SW480 (cell line): ENCODE measurements at regions not wholly inside any gene's neighbourhood (a gene's known extent, or its start where the extent isn't known, plus 50 kb on each side); places are given as distances from the start of the nearest gene placed in this dataset.
A peak's percentile ranks its signal among the peaks of the same experiment; 100 is the strongest.
"Not testable (repeated sequence)": the region's sequence is repeated elsewhere in the genome, so short reads cannot be mapped to it uniquely, and the experiment has no call there.

Experiments used
- DNase-seq: peaks from one replicate; pipeline ENCODE4 v3.0.0-alpha.2; 2016; ENCODE audit warnings: low spot score

DNA sequence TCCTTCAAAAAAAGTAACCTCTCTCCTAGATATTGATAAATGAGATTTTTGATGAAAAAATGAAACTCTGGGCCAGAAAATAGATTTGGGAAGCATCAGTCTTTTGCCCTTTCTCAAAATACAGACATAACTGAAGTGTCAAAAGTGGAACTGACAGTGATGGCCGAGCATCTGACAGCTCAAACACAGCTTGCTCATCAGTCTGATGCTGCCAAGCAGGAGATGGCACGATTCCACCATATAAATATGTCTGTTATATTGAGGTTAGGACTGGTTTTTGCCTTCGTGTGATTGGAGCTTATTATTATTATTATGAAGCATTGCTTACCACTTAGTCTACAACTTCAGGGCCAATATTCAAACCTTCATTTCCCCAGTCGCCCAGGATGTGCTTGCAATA lies 152.6 kb upstream of the EPHA3 start:
- DNase-seq = no peak

DNA sequence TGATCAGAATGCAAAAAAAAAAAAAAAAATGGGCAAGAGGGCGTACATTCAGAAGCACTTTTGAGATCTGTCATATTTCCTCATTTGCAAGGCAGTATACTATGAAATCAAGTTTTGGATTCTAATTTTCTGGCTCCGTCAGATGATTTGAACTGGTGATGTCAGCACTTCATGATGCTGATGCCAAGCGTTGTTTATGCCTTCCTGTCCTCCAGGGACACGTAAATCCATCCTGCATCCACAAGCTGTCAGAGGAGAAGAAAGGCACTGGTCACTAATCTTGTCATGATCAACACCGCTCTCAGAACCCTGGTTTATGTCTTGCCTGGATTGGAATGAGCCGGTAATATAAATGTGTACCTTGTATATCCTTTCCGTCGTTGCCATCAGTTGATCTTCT lies 152.1 kb upstream of the EPHA3 start:
- no peak for DNase-seq

DNA sequence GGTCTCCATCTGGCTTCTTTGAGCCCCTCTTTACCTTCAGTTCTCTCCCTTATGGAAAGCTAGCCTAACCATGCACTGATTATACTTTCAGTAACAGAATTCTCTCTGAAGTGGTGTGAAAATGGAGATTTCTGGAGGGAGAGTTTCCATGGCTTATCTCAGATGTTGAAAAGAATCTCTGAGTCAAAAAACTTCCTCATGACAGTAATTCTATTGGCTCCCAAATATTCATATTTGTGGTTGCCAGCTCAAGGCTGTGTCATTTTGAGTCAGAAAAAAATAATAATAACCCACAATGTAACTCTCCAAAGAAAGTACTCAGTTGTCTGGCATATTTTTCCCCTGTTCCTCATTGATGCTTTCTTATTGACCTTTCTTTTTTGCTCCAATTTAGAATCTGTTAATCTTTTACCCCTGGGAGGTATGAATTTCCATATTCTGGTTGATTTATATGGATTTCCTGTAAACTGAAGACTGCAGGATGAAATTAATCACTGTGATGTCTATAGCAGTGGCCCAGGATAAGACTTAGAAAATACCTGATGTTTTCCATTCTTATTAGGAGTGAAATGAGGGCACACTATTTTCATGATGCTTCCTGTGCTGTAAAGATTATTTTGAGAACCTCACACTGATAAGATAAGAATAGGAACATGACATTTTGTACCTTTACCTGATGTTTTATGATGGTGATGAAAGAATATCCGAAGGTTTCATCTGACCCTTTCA lies 149.5 kb upstream of the EPHA3 start:
- DNase-seq = no peak

DNA sequence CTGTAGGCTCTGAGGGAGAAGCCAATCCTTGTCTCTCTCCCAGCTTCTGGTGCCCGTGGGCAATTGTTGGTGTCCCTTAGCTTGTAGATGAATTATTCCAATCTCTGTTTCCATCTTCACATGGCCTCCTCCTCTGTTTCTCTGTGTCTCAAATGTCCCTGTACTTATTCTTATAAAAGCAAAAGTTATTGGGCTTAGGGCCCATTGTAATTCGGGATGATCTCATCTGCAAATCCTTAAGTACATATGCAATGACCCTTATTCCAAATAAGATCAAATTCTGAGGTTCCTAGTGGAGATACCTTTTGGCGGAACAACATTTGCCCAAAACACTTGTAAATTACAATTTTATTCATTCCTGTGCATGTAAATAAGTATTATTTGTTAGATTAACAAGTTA lies 147.4 kb upstream of the EPHA3 start:
- DNase-seq = no peak

DNA sequence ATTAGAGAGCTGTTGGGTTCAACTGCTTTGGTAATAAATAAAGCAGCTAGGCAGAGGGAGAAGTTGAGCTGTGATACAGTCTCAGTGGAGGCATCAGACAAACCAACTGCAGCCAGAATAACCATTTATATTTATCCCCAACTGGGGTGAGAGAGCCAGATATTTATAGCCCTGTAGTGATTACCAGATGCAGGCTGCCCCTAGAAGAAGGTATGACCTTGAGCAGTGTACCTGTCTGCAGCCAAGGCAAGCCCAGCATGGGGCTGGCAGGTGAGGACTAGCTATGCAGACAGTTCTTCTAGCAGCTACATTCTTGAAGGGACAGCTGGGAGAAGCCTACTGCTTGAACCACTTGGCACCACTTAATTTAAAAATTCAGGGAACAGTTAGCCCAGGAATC lies 144.4 kb upstream of the EPHA3 start:
- no peak for DNase-seq

DNA sequence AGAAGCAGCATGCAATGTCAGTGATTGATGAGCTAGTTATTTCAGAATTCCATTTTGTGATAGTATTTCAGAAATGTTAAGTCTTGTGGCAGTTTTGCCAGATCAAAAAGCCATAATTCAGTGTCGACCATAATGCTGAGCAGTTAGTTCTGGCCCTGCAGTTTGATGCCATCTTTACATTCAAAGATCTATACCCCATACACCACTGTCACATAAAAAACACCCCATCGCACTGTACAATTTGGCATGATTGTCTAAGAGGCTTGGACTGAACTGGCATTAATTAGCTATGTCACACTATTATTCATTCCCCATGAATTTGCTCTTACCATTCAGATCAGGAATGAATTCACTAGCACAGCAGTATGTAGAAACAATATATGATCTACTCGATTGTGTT lies 127.7 kb upstream of the EPHA3 start:
- no peak for DNase-seq

DNA sequence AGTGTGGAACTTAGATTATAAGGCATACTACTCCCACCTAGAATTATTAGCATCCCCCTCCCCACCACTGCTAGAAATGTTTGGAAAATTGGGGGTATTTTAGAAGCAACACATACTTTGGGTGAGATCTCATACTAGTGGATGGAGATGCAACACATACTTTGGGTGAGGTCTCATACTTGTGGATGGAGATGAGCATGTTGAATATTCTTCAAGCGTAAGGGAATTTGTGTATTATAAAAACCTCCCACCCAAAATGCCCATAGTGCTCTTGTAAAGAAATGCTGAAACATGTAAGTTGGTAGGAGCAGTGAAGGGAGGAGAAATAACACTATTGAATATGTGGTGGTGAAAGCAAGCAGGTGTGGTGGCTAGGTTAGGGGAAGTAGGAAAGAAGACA lies 124.0 kb upstream of the EPHA3 start:
- DNase-seq = no peak

DNA sequence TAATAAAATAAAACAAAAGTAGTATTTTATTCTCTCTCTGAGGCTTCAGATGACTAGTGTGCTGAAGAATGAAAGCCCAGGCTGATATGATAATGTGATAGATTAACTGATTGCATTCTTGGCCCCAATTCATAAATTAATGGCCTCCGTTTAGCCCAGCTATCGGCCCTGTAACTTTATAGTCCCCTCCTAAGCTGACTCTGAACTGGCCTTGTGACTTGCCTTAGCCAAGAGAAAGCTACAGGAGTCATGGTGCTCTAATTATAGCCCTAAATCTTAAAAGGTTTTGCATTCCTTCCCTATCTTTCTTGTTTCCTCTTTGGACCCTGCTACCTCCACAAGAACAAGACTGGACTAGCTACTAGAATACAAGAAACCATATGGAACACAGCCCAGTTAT lies 123.2 kb upstream of the EPHA3 start:
- no peak for DNase-seq

DNA sequence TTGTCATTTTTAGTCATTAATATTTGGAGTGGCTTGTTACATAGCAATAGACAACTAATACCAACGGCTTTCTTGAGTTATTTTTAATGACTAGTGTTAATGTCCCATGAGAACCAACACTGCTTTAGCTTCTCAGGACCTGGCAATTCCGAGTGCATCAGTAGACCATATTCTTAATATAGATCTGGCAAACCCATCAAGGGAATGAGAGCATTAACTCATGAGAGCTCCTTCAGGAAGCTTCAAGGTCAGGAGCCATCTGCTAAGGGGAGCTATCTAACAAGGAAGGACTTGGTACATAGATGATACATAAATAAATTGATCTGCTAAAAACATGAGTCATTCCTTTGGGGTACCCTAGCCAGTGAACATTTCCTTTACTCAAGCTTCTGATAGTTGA lies 122.6 kb upstream of the EPHA3 start:
- DNase-seq = no peak

DNA sequence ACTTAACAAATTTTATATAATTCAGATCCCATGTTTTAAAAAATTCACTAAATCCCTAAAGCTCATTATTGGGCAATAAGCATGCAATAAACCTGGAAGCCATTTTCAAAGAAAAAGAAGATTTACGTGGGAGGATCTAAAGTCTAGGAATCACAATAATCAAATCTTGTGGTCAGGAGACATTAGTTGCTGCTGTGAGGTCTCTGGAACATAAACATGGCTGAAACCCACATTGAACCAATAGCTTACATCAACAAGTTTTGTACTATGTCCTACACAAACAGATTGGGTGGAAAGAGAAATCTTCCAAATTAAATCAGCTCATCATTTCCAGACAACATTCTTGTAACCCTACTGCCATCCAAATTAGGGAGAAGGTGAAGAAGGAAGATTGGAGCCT lies 121.9 kb upstream of the EPHA3 start:
- no peak for DNase-seq

DNA sequence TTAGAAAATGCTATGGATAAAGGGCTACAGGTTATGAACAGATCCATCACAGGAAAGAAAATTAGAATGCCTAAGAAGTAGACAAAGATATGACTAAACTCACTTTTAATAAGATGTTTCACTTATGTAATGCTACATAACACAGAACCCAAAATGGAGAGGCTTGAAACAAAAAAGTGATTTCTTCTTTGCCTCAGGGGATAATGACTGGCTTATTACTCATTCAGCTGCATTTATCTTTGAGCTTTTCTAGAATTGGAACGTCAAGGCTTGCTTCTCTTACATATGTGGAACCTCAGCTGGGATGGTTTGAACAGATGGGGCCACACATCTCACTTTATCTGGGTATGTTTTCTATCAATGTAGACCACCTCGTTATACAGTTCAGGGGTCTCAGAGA lies 120.6 kb upstream of the EPHA3 start:
- no peak for DNase-seq

DNA sequence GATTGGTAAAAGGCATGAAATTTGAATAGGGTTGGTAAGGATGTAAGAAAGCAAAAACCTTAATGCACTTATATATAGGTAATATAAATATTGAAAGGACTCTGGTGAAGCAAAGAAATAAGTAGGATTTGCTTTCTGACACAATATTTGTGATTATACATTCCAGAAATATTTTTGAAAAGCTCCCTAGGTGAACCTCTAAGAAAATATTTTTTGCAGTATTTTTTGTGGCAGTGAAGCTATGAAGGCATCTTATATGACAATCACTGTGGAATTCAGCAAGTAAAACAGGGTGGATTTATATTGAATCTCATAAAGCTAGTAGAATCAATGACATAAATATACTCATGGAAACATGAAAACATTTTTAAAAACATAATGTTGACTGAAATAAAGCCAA lies 119.6 kb upstream of the EPHA3 start:
- no peak for DNase-seq

DNA sequence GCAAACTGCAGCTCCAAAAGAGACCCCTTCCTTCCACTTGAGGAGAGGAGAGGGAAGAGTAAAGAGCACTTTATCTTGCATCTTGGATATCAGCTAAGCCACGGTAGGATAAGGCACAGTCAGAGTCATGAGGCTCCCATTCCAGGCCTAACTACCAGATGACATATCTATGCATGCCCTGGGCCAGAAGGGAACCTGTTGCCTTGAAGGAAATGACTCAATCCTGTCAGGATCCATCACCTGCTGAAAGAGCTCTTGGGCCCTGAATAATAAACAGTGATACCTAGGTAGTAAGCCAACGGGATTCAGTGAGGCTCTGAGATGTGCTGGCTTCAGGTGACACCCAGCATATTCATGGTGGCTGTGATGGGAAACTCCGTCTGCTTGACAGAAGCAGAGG lies 118.5 kb upstream of the EPHA3 start:
- no peak for DNase-seq

DNA sequence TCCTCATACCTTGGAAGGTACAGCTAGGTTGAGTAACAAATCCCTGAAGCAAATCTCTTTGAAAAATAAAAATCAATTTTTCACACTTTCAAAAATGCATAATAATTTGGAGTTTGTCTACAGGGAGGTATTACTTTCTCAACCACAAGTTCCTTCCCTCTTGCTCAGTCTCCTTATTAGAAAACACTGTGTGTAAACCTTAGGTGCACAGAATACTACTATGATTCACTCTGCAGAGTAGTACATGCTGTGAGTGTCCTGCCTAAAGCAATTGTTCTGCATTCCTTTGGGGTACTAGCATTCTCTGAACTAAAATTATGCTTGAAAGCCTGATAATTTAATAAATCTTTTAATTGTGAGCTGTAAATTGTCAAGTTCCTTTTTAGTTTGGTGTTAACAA lies 115.9 kb upstream of the EPHA3 start:
- DNase-seq = no peak

DNA sequence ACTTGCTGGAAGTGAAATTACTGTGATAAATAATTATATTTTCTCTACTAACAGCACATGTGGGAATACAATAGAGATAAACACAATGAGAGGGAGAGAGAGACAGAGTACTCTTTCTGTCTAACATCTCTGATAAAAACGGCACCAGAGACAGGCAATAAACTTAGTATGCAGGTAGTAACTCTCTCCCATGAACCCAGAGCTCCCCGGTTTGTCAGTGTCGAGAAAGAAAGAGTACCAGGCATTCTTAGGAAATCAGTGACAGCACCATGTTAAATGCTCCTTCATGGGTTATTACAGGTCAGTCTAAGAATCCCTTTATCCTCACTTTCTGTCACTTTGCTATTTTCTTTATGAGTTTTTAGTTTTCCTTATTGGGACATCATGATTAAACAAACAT lies 110.7 kb upstream of the EPHA3 start:
- DNase-seq = no peak

DNA sequence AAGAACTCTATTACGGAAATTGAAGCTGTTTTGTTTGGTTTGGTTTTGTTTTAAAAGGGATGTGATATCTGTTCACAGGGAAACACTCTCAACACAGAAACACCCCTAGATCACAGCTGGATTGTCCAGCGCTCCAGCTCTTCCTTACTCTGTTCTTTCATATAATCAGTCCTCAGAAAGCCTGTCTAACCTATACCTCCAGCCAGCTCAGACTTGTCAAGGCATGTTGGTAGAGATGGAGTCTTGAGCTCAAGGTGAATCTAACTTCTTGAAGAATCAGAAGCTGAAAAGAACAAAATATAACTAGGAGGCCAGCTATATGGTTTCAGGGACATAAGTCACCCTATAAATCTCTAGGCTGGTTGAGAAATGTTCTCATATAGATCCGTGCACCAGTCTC lies 110.2 kb upstream of the EPHA3 start:
- DNase-seq = no peak

DNA sequence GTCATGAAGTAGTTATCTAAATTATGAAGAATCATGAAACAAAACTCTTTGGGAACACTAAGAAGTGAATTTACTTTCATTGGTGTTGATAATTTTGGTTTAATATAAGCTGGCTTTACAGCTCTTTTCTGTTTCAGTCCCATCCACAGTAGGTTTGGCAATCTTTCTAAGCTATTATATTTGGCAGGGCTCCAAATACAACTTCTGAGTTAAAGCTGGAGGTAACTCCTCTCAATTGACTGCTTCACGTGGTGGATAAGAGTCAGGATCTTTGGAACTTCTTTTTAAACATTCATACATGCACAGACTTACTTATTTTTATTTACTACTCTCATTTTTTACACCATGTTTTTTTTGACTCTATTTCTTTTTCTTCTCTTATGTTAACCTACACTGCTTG lies 106.5 kb upstream of the EPHA3 start:
- no peak for DNase-seq

DNA sequence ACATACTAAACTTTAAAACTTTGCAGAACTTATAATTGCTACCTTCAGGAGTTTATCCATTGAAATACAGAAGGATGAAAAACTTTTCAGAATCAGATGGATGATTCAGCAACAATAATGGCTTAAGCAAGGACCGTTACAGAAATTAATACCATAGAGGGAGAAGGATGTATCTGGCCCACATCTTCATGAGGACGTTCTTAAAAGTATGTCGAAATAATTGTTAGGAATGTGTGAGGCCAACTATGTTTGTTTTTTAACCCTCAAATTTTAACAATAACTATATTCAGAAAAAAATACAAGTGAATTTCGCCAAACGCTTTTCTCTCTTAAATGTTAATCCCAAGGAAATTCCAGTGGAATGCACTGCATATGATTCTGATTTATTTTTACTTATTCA lies 105.2 kb upstream of the EPHA3 start:
- DNase-seq = no peak

DNA sequence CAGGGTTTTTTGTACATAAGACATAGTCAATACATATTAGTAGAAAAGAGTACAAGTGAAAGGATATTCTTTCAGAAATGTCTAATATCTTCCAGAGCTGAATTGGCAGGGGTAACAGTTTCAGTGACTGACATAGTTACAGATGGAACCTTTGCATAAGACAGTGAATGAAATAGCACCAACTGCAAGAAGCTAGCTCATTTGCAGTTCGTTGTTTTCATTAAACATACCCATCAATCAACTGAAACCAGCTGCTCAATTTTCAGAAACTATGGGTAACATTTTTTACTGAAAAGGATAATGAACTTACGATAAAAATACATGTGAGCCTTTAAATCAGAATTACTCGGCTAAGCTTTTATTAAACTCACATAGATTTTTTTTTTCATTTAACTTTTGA lies 93.9 kb upstream of the EPHA3 start:
- DNase-seq = no peak

DNA sequence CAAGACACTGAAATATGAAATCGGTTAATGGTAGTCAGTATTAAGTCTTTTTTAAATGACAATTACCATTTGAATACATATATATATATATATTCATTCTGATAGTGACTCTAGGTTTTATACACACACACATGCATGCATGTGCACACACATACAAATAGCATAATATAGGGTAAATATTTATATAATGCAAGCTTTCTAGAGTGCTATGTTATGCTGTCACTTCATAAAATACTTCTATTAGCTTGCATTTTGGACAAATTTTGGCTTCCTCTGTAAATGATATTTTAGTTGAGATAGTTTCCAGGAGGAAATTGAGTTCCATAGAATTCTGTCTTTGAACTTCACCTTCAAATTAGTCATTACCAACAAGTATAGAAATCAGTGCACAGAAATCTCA lies 89.9 kb upstream of the EPHA3 start:
- no peak for DNase-seq

DNA sequence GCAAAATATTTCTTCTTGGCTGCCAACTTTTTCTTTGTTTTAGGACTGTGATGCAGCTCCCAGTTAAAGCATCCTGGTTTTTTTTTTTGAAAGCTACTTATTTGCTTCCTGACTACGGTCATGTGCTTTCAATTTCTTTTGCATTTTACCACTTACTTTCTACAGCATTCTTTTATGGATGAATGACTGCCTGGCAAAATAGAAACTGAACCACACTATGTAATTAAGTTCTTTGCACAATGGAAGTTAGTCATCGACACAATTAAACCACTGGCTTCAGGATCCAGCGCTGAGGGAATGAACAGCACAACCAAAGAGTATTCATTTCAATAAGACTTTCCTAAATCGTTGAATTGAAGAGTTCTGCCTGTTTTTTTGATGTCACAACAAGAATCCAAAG lies 82.2 kb upstream of the EPHA3 start:
- peak; percentile 44 for DNase-seq

DNA sequence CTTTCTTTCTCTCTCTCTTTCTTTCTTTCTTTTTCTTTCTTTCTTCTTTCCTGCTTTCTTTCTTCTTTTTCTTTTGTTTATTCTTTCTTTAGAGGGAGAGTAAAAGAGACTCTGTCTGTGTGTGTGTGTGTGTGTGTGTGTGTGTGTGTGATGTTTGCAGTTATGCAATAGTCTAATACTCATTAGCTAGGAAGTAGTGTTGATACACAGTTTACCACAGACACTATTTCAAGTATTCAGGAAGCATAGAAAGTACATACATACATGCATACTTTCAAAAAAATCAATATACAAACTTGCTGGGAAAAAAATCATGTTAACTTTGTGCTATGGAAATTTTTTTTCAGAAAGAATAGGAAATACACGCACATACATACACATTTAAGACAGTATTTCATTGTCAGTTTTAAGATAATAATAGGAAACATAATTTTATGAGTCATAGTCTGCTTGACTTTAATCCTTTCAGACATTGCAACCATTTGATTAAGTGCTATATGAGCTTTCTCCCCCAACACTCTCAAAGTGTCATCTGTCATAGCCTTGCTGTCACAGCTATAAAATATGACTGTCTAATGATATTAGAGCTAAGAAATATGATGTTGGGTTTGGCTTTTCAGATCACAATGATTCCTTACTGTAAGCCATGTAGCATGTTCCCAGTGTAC lies 74.9 kb upstream of the EPHA3 start:
- DNase-seq = no peak

DNA sequence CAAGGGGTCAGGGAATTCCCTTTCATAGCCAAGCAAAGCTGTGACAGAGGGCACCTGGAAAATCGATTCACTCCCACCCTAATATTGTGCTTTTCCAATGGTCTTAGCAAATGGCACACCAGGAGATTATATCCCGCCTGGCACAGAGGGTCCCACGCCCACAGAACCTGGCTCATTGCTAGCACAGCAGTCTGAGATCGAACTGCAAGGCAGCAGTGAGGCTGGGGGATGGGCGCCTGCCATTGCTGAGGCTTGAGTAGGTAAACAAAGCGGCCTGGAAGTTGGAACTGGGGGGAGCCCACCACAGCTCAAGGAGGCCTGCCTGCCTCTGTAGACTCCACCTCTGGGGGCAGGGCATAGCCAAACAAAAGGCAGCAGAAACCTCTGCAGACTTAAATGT lies 72.7 kb upstream of the EPHA3 start:
- not testable (repeated sequence) for DNase-seq

DNA sequence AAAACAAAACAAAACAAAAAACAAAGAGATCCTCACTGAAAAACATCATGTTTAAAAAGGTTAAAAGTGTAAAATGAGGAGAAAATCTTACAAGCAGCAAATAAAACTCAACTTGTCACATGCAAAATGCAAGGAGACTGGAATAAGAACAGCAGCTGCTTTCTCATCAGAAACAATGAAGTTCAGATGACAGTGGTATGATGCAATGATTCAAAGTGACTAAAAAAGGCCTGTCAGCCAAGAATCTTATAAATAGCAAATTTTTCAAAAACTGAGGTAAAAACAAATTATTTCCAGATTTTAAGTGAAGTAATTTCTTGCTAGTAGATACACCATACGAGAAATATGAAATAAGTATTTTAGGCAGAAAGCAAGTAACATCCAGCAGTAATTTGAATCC lies 68.6 kb upstream of the EPHA3 start:
- no peak for DNase-seq
